Stimulated activated CD8-positive, alpha-beta memory T cell treated with anti-CD3 and anti-CD28 coated beads, Interleukin-4, amount 100 ng/mL, for 24 hours (primary cell): ENCODE measurements at regions not wholly inside any gene's neighbourhood (a gene's known extent, or its start where the extent isn't known, plus 50 kb on each side); places are given as distances from the start of the nearest gene placed in this dataset.

Experiments
- DNase-seq: peaks from one replicate; pipeline ENCODE4 v3.0.0-alpha.2; 2020; ENCODE audit warnings: low read depth

DNA sequence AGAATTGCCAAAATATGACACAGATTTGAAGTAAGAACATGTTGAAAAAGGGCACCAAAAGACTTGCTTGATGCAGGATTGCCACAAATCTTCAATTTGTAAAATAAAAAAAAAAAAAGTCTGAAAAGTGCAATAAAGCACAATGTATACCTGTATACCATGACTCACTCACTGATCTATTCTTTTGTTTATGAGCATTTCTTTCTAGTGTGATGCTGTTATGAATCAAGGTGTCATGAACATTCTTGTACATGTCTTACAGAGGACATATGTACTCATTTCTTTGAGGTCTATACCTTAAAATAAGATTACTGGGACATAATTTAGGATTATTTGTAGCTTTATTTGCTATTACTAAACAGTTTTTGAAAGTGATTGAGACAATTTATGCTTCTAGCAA, 464.9 kb upstream of the RBMS3 start:
- no peak for DNase-seq

DNA sequence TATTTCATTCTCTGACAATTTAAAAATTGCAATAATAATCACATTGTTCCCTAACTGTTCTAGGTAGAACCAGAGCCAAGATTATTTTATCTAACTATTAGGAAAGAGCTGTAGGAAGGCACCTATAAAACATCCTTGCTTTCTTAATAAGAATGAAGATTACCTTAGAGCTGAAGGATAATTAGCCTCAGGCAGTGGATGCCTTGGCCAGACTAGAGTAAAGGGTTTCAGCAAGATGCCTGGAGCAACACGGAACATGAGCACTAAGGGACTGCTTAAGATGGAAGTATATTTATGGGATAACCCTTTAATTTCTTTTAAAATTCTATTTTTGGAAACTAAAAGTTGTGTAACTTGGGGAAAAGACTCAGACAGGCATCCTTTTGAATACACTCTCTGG, 456.6 kb upstream of the RBMS3 start:
- no peak for DNase-seq

DNA sequence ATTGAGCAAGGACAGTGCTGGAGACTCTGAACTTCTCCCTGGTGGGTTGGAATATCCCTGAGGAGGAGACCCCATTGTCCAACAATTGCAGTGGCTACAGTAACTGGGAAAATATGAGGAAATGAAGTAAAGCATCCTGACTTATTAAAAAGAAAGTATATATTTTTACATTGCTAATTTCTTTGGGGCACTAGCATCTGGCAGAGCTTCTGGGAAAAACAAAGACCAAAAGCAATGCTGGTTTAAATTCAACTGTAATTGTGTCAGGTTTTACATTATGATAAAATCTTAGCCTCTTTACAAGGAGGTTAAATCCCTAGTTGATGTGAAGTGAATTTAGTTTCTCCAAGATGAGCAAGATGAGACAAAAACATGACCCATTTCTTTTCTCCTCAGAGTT, 454.0 kb upstream of the RBMS3 start:
- no peak for DNase-seq

DNA sequence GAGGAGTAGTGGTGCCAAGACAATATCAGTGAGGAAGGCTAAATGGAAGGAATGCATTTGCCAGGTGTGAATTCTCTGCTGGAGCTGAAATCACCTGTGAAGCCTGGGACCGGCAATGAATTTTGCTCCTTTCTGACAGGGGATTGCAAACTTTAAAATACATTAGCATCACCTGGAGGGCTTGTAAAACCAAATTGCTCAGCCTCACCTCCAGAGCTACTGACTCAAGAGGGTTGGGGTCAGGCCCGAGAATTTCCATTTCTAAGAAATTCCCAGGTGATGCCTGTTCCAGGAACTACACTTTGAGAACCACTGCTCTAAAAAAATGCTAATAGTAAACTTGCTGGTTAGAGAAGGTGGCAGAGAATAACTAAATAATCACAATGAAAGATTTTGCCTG, 445.6 kb upstream of the RBMS3 start:
- DNase-seq: no peak

DNA sequence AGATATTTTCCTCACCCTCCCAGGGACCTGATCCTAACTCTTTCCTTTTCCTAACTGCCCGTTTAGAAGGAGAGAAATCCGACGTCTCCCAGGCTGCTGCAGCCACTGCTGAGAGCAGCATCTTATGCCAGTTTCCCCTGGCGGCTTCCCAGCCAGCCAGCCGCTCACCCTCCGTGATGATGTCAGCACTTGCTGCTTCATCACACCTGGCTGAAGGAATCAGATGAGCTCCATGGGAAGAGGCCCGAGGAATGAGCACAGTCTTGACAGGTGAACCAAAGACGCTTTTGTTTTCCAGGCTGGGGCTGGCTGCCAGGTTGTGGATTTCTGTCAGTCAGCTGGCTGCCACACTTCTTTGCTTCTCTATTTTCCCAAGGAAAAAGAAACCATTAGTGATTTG, 445.1 kb upstream of the RBMS3 start:
- DNase-seq: no peak

DNA sequence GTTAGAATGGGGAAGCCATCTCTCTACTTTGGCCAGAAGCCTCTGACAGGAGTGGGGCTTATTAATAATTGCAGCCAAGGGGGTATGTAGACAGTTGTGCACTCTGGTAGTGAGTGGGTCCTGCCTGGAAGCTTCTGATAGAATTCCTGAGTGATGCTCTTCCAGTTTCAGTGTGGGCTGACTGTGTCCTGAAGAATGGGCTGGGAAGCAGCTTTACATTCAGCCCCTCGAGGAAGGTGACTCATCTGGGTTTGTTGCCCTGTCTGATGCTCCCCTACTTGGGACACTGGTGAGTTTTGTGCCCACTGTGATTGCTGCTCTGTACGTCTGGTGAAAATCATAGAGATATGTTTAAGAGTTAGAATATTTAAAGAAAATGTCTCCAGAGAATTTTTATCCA, 444.7 kb upstream of the RBMS3 start:
- no peak for DNase-seq

DNA sequence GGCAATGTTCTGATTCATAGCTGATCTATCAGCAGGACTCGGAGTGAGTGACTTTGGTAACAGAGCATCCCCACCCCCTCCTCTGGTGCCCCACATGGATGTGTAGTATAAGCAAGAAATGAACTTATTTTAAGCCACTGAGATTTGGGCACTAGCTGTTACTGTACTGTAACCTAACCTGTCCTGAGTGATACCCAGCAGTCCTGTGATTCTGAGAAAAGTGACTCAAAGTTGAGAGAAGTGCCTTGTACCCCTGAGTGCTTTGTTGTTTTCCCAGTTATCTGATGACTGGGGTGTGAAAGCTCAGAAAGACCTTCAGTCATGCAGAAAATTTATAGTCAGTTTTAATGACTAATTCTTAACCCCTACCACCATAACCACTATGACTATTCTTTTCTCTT, 439.9 kb upstream of the RBMS3 start:
- no peak for DNase-seq

DNA sequence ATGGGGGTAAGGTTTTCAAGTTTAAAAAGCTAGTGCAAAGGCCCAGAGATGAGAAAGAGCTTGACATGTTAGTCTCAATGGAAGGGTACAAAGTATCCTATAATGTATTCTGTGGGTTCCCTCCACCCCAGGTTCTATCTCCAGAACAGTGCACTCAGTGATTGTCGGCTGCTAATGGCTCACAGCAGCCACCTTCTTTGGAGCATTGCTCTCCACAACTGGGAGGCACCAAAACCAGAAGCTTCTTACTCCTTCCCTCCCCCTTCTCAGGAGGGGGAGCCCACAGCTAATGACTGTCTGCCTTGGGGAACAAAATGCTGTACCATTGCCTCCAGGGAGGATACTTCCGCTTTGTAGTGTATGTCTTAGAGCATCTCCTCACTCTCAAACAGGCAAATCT, 439.4 kb upstream of the RBMS3 start:
- no peak for DNase-seq

DNA sequence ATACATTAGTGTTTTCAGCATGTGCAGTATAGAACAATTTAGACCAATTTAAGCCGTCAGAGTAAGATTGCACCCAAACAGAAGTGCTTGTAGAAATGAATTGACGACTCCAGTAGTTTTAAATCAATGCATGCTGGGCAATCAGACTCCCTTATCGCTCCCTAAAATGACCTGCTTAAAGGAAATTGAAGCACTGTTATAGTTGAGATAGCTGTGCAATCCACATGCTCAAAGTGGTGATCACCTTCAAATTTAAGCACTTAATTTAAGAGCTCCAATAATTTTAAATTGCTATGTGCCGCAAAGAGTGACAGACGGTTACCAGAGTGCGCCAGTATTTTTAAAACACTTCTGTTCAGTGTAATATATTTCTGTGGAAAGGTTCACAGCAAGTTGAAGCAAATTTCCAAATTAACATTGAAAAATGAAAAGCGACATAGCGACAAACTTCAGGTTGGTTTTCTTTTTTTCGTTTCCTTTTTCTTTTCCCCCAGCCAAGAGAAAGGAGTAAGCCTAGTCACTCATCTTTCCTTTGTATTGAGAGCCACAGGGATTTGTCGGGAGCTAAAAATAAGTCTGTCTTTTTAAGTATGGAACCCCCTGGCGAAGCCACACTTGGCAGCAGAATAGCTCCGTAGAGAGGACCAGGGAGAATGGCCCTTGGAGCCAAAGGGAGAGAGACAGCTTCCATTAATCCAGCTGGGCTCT, 436.4 kb upstream of the RBMS3 start:
- no peak for DNase-seq

DNA sequence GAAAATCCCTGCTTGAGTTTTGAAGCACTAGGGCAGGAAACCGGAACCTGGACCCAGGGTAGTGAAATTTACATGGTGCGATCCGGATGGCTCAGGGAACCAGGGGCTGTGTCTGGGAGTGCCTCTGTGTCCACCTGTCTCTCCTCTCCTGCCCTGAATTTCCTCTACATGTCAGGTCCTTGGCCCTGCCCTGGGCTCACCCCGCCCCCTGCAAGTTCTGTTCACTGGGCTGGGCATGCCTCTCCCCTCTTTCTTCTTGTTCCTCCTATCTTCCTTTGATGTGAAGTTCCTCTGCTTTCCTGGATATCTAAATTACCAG, 435.9 kb upstream of the RBMS3 start:
- no peak for DNase-seq

DNA sequence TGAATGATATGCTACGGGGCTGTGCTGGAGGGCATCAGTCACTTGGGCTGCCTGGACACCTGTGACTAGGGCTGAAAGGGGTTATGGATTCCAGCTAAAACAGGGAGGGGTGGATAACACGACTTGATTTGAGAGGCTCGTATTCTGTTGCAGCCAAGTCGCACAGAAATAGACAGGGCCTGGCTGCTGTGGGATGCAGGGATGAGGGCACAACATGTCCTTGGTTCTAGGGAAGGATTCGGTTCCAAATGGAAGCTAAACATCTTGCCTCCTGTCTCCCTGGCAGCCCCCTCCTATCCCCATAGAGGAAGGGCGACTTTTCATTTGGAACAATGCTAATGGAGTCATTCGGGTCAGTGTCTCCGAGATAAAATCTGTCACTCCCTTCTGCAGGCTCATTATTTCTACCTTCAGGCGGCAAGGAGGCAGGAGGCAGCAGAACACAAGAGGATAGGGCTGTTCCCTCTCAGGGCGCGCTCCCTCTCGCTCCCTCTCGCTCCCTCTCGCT, 433.8 kb upstream of the RBMS3 start:
- DNase-seq: no peak

DNA sequence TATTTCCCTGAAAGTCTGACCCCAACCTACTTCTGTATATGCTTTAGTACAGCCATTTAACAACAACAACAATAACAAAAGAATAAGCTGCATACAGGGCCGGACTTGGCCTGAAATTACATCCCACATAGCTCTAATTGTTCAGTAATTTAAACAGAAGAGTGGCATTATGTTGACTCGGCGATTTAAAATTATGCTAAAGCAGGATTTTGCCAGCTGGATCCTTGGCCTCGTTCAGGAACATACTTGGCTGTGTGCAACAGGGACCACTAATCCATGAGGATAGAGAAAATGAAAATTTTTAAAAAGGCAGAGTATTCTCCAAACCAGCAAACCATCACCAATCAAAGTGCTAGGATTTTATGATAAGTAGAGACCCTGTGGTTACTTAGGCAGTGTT, 433.1 kb upstream of the RBMS3 start:
- DNase-seq: no peak

DNA sequence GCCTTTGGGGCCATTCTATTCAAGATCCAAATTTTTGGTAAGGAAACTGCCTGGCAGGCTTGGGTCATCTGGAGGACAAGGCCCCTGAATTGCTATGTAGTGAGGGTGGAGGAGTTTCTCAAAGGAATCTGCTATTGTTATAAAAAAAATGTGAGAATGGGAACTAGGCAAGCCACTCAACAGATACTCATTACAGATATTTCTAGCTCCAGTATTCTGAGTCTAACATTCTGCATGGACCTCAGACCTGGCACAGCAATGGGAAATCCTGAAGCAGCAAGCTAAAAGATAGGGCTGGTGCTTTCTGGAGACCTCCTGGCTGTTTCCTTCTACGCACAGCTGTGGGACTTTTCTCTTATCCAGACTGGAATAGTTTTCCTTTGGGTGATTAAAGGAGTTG, 430.7 kb upstream of the RBMS3 start:
- no peak for DNase-seq

DNA sequence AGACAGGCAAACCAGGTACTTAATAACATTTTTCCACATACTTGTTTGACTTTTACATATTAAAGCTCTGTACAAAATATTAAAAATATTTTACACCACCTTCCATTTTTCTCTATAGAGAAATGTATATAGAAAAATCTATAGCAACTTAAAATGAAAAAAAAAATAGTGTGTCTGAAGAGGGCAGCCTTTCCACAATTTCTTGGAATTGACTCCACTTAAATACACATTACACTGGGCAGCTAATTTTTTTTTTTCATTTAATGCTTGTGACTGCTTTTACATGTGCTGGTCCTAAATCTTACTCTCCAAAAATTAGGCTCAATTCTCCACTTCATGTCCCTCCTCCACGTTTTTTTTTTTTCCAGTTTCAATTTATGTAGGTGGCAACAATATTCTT, 427.0 kb upstream of the RBMS3 start:
- DNase-seq: no peak

DNA sequence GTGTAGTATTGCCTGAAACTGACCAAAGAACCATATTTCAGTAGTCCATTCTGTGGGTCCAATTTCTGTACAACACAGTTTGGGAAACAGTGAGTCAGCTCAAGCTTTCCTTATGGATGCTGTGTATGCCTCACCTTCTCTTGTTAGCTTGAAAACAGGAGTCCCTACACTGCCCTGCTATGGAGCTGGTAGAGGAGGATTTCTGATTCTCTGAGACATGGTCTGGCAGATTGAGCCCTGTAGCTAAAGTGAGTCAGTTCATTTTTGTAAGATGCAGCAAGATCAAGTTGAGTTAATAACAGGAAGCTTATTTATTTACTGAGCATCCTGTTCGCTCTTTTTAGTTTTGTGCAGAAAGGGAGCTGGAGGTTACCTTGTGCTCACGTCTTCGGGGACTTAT, 424.1 kb upstream of the RBMS3 start:
- DNase-seq: no peak

DNA sequence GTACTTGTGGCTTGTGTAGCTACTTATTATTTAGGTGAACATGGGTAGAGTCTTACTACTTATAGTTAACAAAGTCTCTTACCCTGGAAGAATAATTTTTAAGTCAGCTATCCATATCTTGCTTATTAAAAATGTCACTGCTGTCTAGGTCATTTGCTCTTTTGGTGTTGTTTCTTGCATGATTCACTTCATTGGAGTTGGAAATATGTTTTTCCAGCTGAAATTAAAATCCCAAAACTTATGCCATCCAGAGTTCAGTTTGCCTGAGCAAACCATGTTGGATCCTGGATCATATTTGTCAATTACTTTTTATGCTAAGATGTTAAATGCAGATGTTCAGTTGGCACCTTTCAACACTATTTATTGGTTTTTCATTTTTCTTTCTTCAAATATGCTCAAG, 421.0 kb upstream of the RBMS3 start:
- DNase-seq: no peak

DNA sequence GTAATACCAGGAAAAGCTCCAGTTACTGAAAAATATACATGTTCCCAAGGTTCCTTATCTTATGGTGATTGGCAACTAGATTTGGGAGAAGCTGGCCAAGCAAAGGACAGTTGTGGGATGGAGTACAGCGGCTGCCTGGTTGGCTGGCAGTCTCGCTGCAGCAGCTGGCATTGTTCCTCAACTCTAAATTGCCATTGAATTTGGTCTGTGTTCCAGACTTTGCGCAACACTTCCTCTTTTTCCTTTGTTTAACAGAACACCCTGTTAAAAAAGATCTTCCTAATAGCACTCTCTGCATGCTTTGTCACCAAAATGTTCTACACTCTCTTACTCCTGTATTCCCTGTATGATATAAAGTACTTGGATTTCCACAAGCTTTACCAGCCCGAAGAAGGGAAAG, 420.6 kb upstream of the RBMS3 start:
- DNase-seq: no peak

DNA sequence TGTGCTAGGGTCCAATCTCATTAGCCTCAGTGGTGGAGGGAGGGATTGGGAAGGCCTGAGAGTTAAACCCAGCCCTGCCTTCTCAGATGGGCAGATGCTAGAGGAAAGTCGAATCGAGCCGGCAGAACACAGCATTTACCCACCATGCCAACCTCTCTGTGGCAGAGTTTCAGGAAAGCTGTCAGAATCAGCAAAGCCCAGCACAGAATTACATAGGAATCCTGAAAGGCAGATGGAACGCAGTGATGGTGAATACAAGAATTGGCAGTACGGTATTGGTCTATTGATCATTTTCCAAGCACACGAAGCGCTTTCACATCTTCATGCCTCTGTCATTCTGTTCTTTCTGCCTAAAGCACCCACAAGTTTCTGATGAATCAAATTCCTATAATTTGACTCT, 417.7 kb upstream of the RBMS3 start:
- no peak for DNase-seq

DNA sequence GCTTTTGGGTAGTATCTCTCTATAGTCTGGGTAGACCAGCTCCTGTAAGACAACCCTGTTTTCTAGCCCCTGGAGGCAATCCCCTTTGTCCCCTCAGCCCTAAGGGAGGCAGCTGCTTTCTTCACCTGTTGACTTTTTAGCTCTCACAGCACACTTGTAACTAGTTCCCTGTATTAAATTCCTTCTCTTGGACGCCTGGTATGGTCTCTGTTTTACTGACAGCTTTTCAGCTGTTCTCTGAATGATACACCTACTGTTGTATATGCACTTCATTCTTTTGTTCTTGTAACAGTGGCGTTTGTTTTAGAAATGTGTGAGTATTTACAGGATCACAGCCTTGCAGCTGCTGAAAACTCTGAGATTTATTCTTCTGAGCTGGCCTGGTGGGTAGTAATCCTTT, 413.0 kb upstream of the RBMS3 start:
- DNase-seq: no peak

DNA sequence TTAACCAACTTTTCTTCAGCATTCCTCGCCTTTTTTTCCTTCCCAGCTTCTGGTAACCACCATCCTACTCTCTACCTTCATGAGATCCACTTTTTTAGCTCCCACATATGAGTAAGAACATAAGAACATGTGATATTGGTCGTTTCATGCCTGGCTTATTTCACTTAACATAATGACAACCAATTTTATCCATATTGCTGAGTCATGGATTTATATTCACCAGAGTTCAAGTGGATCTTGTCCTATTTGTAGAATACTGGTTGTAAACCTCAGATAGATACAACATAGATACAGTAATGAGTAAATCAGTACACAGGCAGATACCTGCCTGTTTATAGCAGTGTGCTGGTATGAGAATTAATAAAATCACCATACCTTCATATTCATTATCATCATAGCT, 412.0 kb upstream of the RBMS3 start:
- DNase-seq: no peak

DNA sequence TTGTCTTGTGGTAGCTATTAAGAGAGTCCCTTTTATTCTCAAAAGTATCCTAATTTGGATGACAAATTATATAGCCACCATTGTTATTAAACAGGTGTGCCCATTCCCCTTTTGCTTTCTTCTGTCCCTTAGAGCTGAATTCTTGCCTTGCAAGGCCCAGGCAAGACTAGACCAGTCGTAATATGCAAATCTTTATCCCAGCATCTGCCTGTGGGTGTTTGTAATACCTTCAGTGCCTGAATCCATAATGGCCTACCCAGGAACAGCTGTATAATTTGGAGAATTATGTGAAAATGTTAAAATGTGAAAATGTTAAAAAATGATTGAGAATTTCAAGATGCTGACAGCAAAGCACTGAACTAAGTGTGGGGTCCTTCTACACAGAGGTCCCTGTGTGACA, 403.0 kb upstream of the RBMS3 start:
- DNase-seq: no peak

DNA sequence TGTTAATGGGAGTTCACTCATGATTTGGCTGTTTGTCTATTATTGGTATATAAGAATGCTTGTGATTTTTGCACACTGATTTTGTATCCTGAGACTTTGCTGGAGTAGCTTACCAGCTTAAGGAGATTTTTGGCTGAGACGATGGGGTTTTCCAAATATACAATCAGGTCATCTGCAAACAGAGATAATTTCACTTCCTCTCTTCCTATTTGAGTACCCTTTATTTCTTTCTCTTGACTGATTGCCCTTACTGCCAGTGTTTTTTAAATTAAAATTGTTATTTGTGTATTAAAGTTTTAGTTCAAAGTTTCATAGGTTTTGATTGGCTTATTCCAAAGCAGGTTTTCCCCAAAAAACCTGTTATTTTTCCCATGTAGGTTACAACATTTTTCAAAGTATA, 390.5 kb upstream of the RBMS3 start:
- DNase-seq: no peak

DNA sequence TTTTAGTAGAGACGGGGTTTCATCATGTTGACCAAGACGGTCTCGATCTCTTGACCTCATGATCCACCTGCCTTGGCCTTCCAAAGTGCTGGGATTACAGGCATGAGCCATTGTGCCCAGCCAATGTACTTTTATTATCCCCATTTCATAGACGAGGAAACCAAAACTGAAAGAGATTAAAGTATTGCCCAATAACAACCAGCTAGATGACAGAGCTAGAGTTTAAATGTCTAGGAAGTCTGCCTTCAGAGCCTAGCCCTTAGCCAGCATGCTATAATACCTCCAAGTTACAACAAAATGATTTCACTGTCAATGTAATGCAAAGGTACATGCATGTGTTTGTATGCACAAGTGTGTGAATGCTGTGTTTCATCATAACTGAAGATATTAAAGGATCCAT, 389.4 kb upstream of the RBMS3 start:
- no peak for DNase-seq

DNA sequence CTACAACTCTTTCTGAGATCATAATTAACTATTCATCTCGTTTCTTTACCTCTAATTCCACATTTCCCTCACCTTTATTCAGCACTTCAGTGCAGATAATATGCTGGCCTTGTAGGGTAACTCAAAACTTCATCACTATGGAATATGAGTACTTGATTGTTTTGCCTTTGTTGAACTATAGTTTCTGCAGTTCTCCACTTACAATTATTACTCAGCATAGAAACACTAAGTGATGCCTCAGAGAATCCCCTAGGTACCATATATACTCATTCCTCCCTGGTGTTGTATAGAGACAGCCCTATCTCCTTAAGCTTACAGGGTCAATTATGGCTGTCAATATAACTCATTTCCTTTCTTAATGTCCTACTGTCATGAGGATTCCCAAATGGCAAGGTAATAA, 380.6 kb upstream of the RBMS3 start:
- DNase-seq: no peak

DNA sequence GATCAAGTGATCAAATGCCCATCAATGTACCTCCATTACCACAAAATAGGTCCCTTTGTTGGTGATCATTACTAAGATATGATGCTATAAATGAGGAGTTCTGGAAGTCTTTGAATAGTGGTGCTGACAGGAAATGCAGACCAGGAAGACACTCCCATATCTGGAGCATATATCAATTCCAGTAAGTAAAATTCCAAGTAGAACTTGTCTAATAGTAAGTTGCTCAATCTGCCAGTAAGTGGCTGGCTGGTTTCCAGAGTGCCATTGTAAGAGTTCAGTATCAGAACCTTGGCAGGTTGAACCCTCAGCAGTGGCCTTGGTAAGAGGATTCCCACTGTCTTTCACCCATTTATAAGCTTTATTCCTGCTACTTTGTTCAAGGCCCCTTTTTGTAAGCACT, 379.9 kb upstream of the RBMS3 start:
- DNase-seq: no peak
